ENCODE measurements at regions not wholly inside any gene's neighbourhood (a gene's known extent, or its start where the extent isn't known, plus 50 kb on each side); places are given as distances from the start of the nearest gene placed in this dataset.

GRCh38 chr11:95308512-95309035 is 77.6 kb upstream of the SESN3 start:
- Histone ChIP-seq H2AFZ (ENCODE audit: low read depth, low read length) (no peak overlapping the region), H3K4me1 (ENCODE audit: control insufficient read depth, extremely low read depth, insufficient read depth, low read length) (no peaks in the 10 kb centered on the region), H3K27me3 (ENCODE audit: control insufficient read depth in 2 of 2, insufficient read depth in 2 of 2, low read length in 2 of 2) (no peaks in the 10 kb centered on the region), H3K79me2 (ENCODE audit: control insufficient read depth, insufficient read depth, low read length) (no peaks in the 10 kb centered on the region), H3K9me3 (replicated peaks; ENCODE audit: control insufficient read depth, insufficient read depth, low read length) (no peaks in the 10 kb centered on the region), H3K36me3 (ENCODE audit: control insufficient read depth in 2 of 2, extremely low read depth in 1 of 2, insufficient read depth in 2 of 2, low read length in 2 of 2) (no peaks in the 10 kb centered on the region), H3K4me3 (replicated peaks in 1 of 3; ENCODE audit: insufficient read depth in 1 of 3, low read depth in 1 of 3, low read length in 3 of 3) (no peak overlapping the region), H3K27ac (ENCODE audit: insufficient read depth, low read depth, low read length) (no peak overlapping the region), H4K20me1 (replicated peaks; ENCODE audit: control insufficient read depth, extremely low read depth, insufficient read depth, low read length) (no peaks in the 10 kb centered on the region), H3K4me2 (ENCODE audit: insufficient read depth, low read length) (no peak overlapping the region), H3K9ac (replicated peaks; ENCODE audit: extremely low read depth, insufficient read depth, low read length) (no peak overlapping the region), H3K9me1 (replicated peaks; ENCODE audit: control insufficient read depth, extremely low read depth, insufficient read depth, low read length) (no peaks in the 10 kb centered on the region)
- dilution Hi-C loops (cut with MboI; ENCODE audit: extremely low pct_ligation_motif_present, low sequenced_read_pairs) (no loop called here), intact Hi-C loops (cut with micrococcal nuclease) (loop anchor here (1.0 kb wide), 1 partner anchor 39 kb away; no protein-coding TSS in a partner anchor)
- BruUV-seq (replicated peaks), result no TSS peak
- TF ChIP-seq POLR2A (IDR thresholded peaks at IDR 0.05; ENCODE audit: low read depth, low read length), result no peak
- TF ChIP-seq EZH2 (IDR thresholded peaks at IDR 0.05; ENCODE audit: borderline replicate concordance, low read depth, low read length, severe bottlenecking), result no peak
- TF ChIP-seq MYC (IDR thresholded peaks at IDR 0.05; ENCODE audit: low read depth, low read length), result no peak
- no peak for TF ChIP-seq POLR2AphosphoS5 (IDR thresholded peaks at IDR 0.05; ENCODE audit: insufficient read depth, low read depth, low read length)
- TF ChIP-seq MAX (IDR thresholded peaks at IDR 0.05; ENCODE audit: insufficient read depth, insufficient read length), result no peak
- no peak for TF ChIP-seq FOS (IDR thresholded peaks at IDR 0.05; ENCODE audit: borderline replicate concordance, insufficient read depth, low read length)
- no peak for TF ChIP-seq JUN (IDR thresholded peaks at IDR 0.05; ENCODE audit: borderline replicate concordance, insufficient read depth, insufficient read length, low read depth)
- TF ChIP-seq GATA2 (IDR thresholded peaks at IDR 0.05; ENCODE audit: insufficient read depth, insufficient read length, low read depth, low read length), result no peak
- no peak for TF ChIP-seq CTCF (IDR thresholded peaks at IDR 0.05; ENCODE audit: extremely low read depth in 1 of 2, insufficient read depth in 1 of 2, low read depth in 1 of 2, low read length in 2 of 2)
- FAIRE-seq (no peak), DNase-seq (ENCODE audit: low read depth, low spot score) (no peak)
- CTCF ChIA-PET, result no interaction called here
- POLR2A ChIA-PET, result no interaction called here

All from endothelial cell of umbilical vein (primary cell).